Embryonic facial prominence (tissue), 1 donor: ENCODE measurements at regions not wholly inside any gene's neighbourhood (a gene's known extent, or its start where the extent isn't known, plus 50 kb on each side); places are given as distances from the start of the nearest gene placed in this dataset.

Source experiments
- DNase-seq: peaks from one replicate; pipeline ENCODE4 v3.0.0-alpha.2; 2016; ENCODE audit errors: extremely low spot score

GRCh38 chr2:9105601-9106337 lies 100.8 kb upstream of the ASAP2 start:
- no peak for DNase-seq

- no peak for DNase-seq
Measured at GRCh38 chr2:9103663-9104277, 100.3 kb upstream of the MBOAT2 start.

GRCh38 chr2:9102861-9103662 lies 99.6 kb upstream of the MBOAT2 start:
- no peak for DNase-seq

GRCh38 chr2:9101763-9102425 lies 98.4 kb upstream of the MBOAT2 start:
- no peak for DNase-seq

- no peak for DNase-seq
Measured at GRCh38 chr2:9100080-9100876, 96.8 kb upstream of the MBOAT2 start.

- DNase-seq = no peak
Measured at GRCh38 chr2:9099341-9099751, 95.9 kb upstream of the MBOAT2 start.

GRCh38 chr2:9097892-9098291 lies 94.4 kb upstream of the MBOAT2 start:
- no peak for DNase-seq

GRCh38 chr2:9097239-9097638 lies 93.8 kb upstream of the MBOAT2 start:
- no peak for DNase-seq

- no peak for DNase-seq
Measured at GRCh38 chr2:9096761-9097160, 93.3 kb upstream of the MBOAT2 start.

GRCh38 chr2:9095690-9096089 lies 92.2 kb upstream of the MBOAT2 start:
- DNase-seq = no peak

- no peak for DNase-seq
Measured at GRCh38 chr2:9095226-9095625, 91.7 kb upstream of the MBOAT2 start.

GRCh38 chr2:9094117-9094516 lies 90.6 kb upstream of the MBOAT2 start:
- DNase-seq = no peak

GRCh38 chr2:9093324-9093723 lies 89.8 kb upstream of the MBOAT2 start:
- DNase-seq = no peak

GRCh38 chr2:9092383-9093282 lies 89.1 kb upstream of the MBOAT2 start:
- no peak for DNase-seq

GRCh38 chr2:9091811-9092210 lies 88.3 kb upstream of the MBOAT2 start:
- no peak for DNase-seq

- no peak for DNase-seq
Measured at GRCh38 chr2:9089831-9090230, 86.3 kb upstream of the MBOAT2 start.

- no peak for DNase-seq
Measured at GRCh38 chr2:9087121-9087681, 83.7 kb upstream of the MBOAT2 start.

- DNase-seq = no peak
Measured at GRCh38 chr2:9086465-9086864, 83.0 kb upstream of the MBOAT2 start.

- DNase-seq = no peak
Measured at GRCh38 chr2:9085353-9085752, 81.9 kb upstream of the MBOAT2 start.

GRCh38 chr2:9083287-9083686 lies 79.8 kb upstream of the MBOAT2 start:
- no peak for DNase-seq
